Tibial nerve (tissue), 4 donors: ENCODE measurements at regions not wholly inside any gene's neighbourhood (a gene's known extent, or its start where the extent isn't known, plus 50 kb on each side); places are given as distances from the start of the nearest gene placed in this dataset.
"Not testable (repeated sequence)": the region's sequence is repeated elsewhere in the genome, so short reads cannot be mapped to it uniquely, and the experiment has no call there.

Experiments used
- DNase-seq, 2 donors: peaks; one replicate each; pipeline ENCODE4 v3.0.0-alpha.2; 2019; ENCODE audit warnings: low spot score in 2 of 2
- H3K27ac ChIP-seq, 4 donors: fragments of 200-600 bp; sonication (generic) in 3 of 4; one replicate each; pipeline ENCODE4 v1.5.1; 2017 to 2019; ENCODE audit warnings: mild to moderate bottlenecking in 1 of 4
- H3K27me3 ChIP-seq, 2 donors: fragments of 200-600 bp; sonication (generic) in 1 of 2; one replicate each; pipeline versions ENCODE4 v1.5.1 to v1.6.0; 2017 to 2019
- H3K36me3 ChIP-seq, 3 donors: fragments of 200-600 bp; sonication (generic); one replicate each; pipeline ENCODE4 v1.5.1; 2018 to 2019
- H3K4me1 ChIP-seq, 4 donors: fragments of 200-600 bp; sonication (generic) in 3 of 4; one replicate each; pipeline ENCODE4 v1.5.1; 2017 to 2019
- H3K4me3 ChIP-seq, 4 donors: fragments of 200-600 bp; sonication (generic) in 3 of 4; one replicate each; pipeline ENCODE4 v1.5.1; 2017 to 2019; ENCODE audit warnings: mild to moderate bottlenecking in 1 of 4, moderate library complexity in 1 of 4
- H3K9me3 ChIP-seq, 4 donors: fragments of 200-600 bp; sonication (generic) in 3 of 4; one replicate each; pipeline ENCODE4 v1.5.1; 2017 to 2019
- CTCF ChIP-seq, 5 experiments: fragments of 200-600 bp in 3 of 5; fragments of 450-650 bp in 2 of 5; sonication (generic) in 3 of 5; IDR thresholded peaks; one replicate each; pipeline ENCODE4 v1.5.1; 2016 to 2019; ENCODE audit warnings: antibody characterized with exemption in 5 of 5, mild to moderate bottlenecking in 3 of 5, moderate library complexity in 2 of 5
- EP300 ChIP-seq, 2 donors: sonication (generic); formaldehyde crosslinking; IDR thresholded peaks; one replicate each; pipeline ENCODE4 v1.6.1; 2017; ENCODE audit warnings: antibody characterized with exemption in 2 of 2, mild to moderate bottlenecking in 1 of 2
- POLR2A ChIP-seq, 2 donors: fragments of 450-650 bp; IDR thresholded peaks; one replicate each; pipeline ENCODE4 v1.6.1; 2017; ENCODE audit warnings: antibody characterized with exemption in 2 of 2, mild to moderate bottlenecking in 2 of 2, moderate library complexity in 2 of 2
- WGBS, 2 donors: methylation state at CpG; one replicate each; pipeline ENCODE4 v1.1.5; 2018; 5-methylcytosine and 5-hydroxymethylcytosine counted together

- H3K27me3 ChIP-seq, result no peaks in the 10 kb centered on the region
Measured at GRCh38 chr16:63653044-63653839, 1468.6 kb downstream of the CDH11 start.

GRCh38 chr16:63652091-63652490 is 1469.8 kb downstream of the CDH11 start:
- TF ChIP-seq POLR2A (IDR thresholded peaks at IDR 0.05) (no peak), CTCF (IDR thresholded peaks at IDR 0.05) (no peak), EP300 (IDR thresholded peaks at IDR 0.05) (no peak)
- no peak for DNase-seq
- WGBS, 2 donors, result 48 to 50% methylated on average over 1 of the region's 1 CpG
- Histone ChIP-seq H3K36me3 (no peaks in the 10 kb centered on the region), H3K27ac (no peak overlapping the region), H3K4me1 (no peaks in the 10 kb centered on the region), H3K4me3 (no peak overlapping the region), H3K9me3 (no peaks in the 10 kb centered on the region), H3K27me3 (no peaks in the 10 kb centered on the region)

More at GRCh38 chr16:63653044-63653839, 1468.6 kb downstream of the CDH11 start:
- no peaks in the 10 kb centered on the region for H3K9me3 ChIP-seq
- no peaks in the 10 kb centered on the region for H3K36me3 ChIP-seq
- TF ChIP-seq CTCF (IDR thresholded peaks at IDR 0.05) (no peak), EP300 (IDR thresholded peaks at IDR 0.05) (no peak), POLR2A (IDR thresholded peaks at IDR 0.05) (no peak)
- H3K4me3 ChIP-seq, result no peak overlapping the region
- no peak overlapping the region for H3K27ac ChIP-seq
- DNase-seq, result no peak
- no peaks in the 10 kb centered on the region for H3K4me1 ChIP-seq
- 78 to 80% methylated on average over 6 of the region's 6 CpGs for WGBS, 2 donors

GRCh38 chr16:63650550-63650949 is 1471.3 kb downstream of the CDH11 start:
- 97 to 99% methylated on average over 4 of the region's 4 CpGs for WGBS, 2 donors
- no peaks in the 10 kb centered on the region for H3K9me3 ChIP-seq

DNA sequence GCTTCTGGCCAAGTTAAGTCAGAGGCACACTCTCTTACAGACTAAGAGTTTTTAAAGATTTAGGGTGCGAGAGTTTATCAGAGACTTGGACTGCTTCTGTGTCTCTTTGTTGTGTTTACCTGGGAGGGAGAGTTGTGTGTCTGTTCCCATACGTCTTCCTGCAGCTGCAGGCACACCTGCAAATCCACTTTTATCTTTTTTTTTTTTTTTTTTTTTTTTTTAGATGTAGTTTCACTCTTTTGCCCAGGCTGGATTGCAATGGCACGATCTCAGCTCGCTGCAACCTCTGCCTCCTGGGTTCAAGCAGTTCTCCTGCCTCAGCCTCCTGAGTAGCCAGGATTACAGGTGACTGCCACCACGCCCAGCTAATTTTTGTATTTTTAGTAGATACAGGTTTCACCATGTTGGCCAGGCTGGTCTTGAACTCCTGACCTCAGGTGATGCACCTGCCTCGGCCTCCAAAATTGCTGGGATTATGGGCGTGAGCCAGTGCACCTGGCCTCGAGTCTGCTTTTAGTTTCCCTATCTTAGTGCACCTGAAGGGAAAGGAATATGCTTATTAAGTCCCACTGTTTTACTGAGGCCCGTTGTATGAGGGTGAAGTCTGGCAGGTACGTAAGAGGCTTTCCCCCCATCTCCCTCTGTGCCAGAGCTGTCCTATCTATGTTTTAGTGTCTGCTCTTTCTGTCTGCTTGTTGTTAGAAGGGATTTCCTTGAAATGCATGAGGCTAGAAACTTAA is 1488.0 kb downstream of the CDH11 start:
- not testable (repeated sequence) for H3K4me1 ChIP-seq, H3K9me3 ChIP-seq, DNase-seq, H3K36me3 ChIP-seq, H3K4me3 ChIP-seq, H3K27me3 ChIP-seq, H3K27ac ChIP-seq
- 85 to 88% methylated on average over 10 of the region's 10 CpGs for WGBS, 2 donors

More at GRCh38 chr16:63650550-63650949, 1471.3 kb downstream of the CDH11 start:
- TF ChIP-seq POLR2A (IDR thresholded peaks at IDR 0.05) (no peak), EP300 (IDR thresholded peaks at IDR 0.05) (no peak), CTCF (IDR thresholded peaks at IDR 0.05) (no peak)
- H3K27ac ChIP-seq, result no peak overlapping the region
- no peaks in the 10 kb centered on the region for H3K36me3 ChIP-seq
- no peaks in the 10 kb centered on the region for H3K27me3 ChIP-seq
- H3K4me3 ChIP-seq, result no peak overlapping the region
- H3K4me1 ChIP-seq, result no peaks in the 10 kb centered on the region
- DNase-seq, result no peak

- no peak overlapping the region for H3K4me3 ChIP-seq
- DNase-seq, result no peak
- H3K36me3 ChIP-seq, result no peaks in the 10 kb centered on the region
- peaks cover 0 to 5% (median 0%) of the 10 kb centered on the region in 4 donors for H3K9me3 ChIP-seq
- no peak overlapping the region for H3K27ac ChIP-seq
- H3K27me3 ChIP-seq, result no peaks in the 10 kb centered on the region
- TF ChIP-seq CTCF (IDR thresholded peaks at IDR 0.05) (no peak), POLR2A (IDR thresholded peaks at IDR 0.05) (no peak), EP300 (IDR thresholded peaks at IDR 0.05) (no peak)
- H3K4me1 ChIP-seq, result no peaks in the 10 kb centered on the region
Measured at GRCh38 chr16:63629272-63629671, 1492.6 kb downstream of the CDH11 start.
